ENCODE measurements at regions not wholly inside any gene's neighbourhood (a gene's known extent, or its start where the extent isn't known, plus 50 kb on each side); places are given as distances from the start of the nearest gene placed in this dataset.

- Histone ChIP-seq H3K27me3 (ENCODE audit: control insufficient read depth, insufficient read depth, low read length) (no peaks in the 10 kb centered on the region), H3K27ac (ENCODE audit: low read length) (no peak overlapping the region), H3K4me1 (ENCODE audit: control insufficient read depth, insufficient read depth, low read length) (no peaks in the 10 kb centered on the region), H3K36me3 (ENCODE audit: control insufficient read depth, insufficient read depth, low read length) (no peaks in the 10 kb centered on the region), H3K4me3 (ENCODE audit: low read depth in 2 of 2, low read length in 2 of 2) (no peak overlapping the region), H3K9me3 (ENCODE audit: control insufficient read depth, insufficient read depth, low read depth, low read length) (peaks cover 10% of the 10 kb centered on the region; the same call in 1 of the 2 replicates)
- intact Hi-C loops (cut with micrococcal nuclease; ENCODE audit: unreplicated experiment) = no loop called here
- in situ Hi-C loops (cut with HindIII; ENCODE audit: low pct_unique_long_range_greater_than_20kb, low sequenced_read_pairs) = no loop called here
- CTCF ChIA-PET = no interaction called here
- no peak for ATAC-seq
- no TSS peak for BruUV-seq (replicated peaks)
- TF ChIP-seq TCF7L2 (IDR thresholded peaks at IDR 0.05; ENCODE audit: low read depth, low read length) = no peak
- DNase-seq (ENCODE audit: low read depth, low spot score) = no peak
- POLR2A ChIA-PET = no interaction called here
Measured at GRCh38 chr6:93915961-93916360, 496.6 kb upstream of the EPHA7 start.

GRCh38 chr6:93902517-93902916 lies 483.2 kb upstream of the EPHA7 start:
- in situ Hi-C loops (cut with HindIII; ENCODE audit: low pct_unique_long_range_greater_than_20kb, low sequenced_read_pairs) (no loop called here), intact Hi-C loops (cut with micrococcal nuclease; ENCODE audit: unreplicated experiment) (no loop called here)
- Histone ChIP-seq H3K27ac (ENCODE audit: low read length) (no peak overlapping the region), H3K27me3 (ENCODE audit: control insufficient read depth, insufficient read depth, low read length) (no peaks in the 10 kb centered on the region), H3K36me3 (ENCODE audit: control insufficient read depth, insufficient read depth, low read length) (no peaks in the 10 kb centered on the region), H3K4me3 (ENCODE audit: low read depth in 2 of 2, low read length in 2 of 2) (no peak overlapping the region), H3K4me1 (ENCODE audit: control insufficient read depth, insufficient read depth, low read length) (no peaks in the 10 kb centered on the region), H3K9me3 (ENCODE audit: control insufficient read depth, insufficient read depth, low read depth, low read length) (no peaks in the 10 kb centered on the region)
- ATAC-seq (no peak), DNase-seq (ENCODE audit: low read depth, low spot score) (no peak)
- no TSS peak for BruUV-seq (replicated peaks)
- TF ChIP-seq POLR2AphosphoS5 (IDR thresholded peaks at IDR 0.05; ENCODE audit: low read depth, low read length) (no peak), REST (IDR thresholded peaks at IDR 0.05; ENCODE audit: insufficient read depth in 1 of 2, low read depth in 2 of 2, low read length in 1 of 2) (no peak), CTCF (IDR thresholded peaks at IDR 0.05) (no peak), TCF7L2 (IDR thresholded peaks at IDR 0.05; ENCODE audit: low read depth, low read length) (no peak), SIN3A (IDR thresholded peaks at IDR 0.05; ENCODE audit: borderline replicate concordance, insufficient read depth, low read depth, low read length) (no peak)
- CTCF ChIA-PET = no interaction called here
- POLR2A ChIA-PET = no interaction called here

GRCh38 chr6:93900142-93900541 lies 480.8 kb upstream of the EPHA7 start:
- no TSS peak for BruUV-seq (replicated peaks)
- in situ Hi-C loops (cut with HindIII; ENCODE audit: low pct_unique_long_range_greater_than_20kb, low sequenced_read_pairs) (no loop called here), intact Hi-C loops (cut with micrococcal nuclease; ENCODE audit: unreplicated experiment) (no loop called here)
- H3K9me3 ChIP-seq (ENCODE audit: control insufficient read depth, insufficient read depth, low read depth, low read length) = no peaks in the 10 kb centered on the region
- ChIA-PET CTCF (no interaction called here), POLR2A (no interaction called here)
- no peak for ATAC-seq
- H3K27me3 ChIP-seq (ENCODE audit: control insufficient read depth, insufficient read depth, low read length) = no peaks in the 10 kb centered on the region
- TF ChIP-seq POLR2AphosphoS5 (IDR thresholded peaks at IDR 0.05; ENCODE audit: low read depth, low read length) = no peak
- TF ChIP-seq SIN3A (IDR thresholded peaks at IDR 0.05; ENCODE audit: borderline replicate concordance, insufficient read depth, low read depth, low read length) = no peak
- no peak for TF ChIP-seq REST (IDR thresholded peaks at IDR 0.05; ENCODE audit: insufficient read depth in 1 of 2, low read depth in 2 of 2, low read length in 1 of 2)
- TF ChIP-seq CTCF (IDR thresholded peaks at IDR 0.05) = no peak
- TF ChIP-seq TCF7L2 (IDR thresholded peaks at IDR 0.05; ENCODE audit: low read depth, low read length) = no peak
- no peaks in the 10 kb centered on the region for H3K36me3 ChIP-seq (ENCODE audit: control insufficient read depth, insufficient read depth, low read length)
- no peak for DNase-seq (ENCODE audit: low read depth, low spot score)
- no peak overlapping the region for H3K4me3 ChIP-seq (ENCODE audit: low read depth in 2 of 2, low read length in 2 of 2)
- H3K4me1 ChIP-seq (ENCODE audit: control insufficient read depth, insufficient read depth, low read length) = no peaks in the 10 kb centered on the region
- no peak overlapping the region for H3K27ac ChIP-seq (ENCODE audit: low read length)
